ENCODE measurements at regions not wholly inside any gene's neighbourhood (a gene's known extent, or its start where the extent isn't known, plus 50 kb on each side); places are given as distances from the start of the nearest gene placed in this dataset.

DNA sequence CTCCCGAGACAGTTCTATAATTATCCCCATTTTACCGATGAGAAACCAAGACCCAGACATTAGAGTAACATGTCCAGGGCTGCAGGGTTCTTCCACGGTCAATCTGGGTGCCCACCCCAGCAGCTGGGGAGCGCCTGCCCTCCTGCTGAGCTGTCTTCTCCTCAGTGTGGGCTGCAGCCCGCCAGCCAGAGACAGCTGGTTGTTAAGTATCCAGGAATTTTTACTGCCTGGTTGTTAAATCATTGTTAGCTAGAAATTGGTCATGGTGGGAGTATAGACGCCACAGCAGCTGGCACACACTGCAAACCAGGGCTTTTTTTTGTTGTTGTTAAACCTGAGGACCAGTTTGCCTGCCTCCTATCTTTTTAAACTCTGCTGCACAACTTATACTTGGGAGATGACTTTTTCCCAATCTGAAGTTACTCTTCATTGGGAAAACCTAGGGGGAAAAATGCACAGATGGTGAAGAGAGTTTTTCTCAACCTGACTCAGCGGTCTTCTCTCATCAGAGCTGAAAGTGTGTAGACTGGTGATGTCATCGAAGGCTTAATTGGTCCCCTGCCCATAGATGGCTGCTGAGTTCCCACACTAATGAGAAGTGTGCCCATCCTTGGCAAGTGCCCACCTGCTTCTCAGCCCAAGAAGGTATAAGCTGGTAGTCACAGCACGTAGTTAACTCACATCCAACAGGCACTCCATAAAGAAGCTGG, 208.6 kb downstream of the DRD1 start:
- H3K36me3 ChIP-seq = no peaks in the 10 kb centered on the region
- DNase-seq (ENCODE audit: low read depth in 1 of 2, low spot score in 2 of 2) = no peak
- no peaks in the 10 kb centered on the region for H3K9me3 ChIP-seq (replicated peaks)
- H3K4me3 ChIP-seq = no peak overlapping the region
- H3K27me3 ChIP-seq (replicated peaks) = no peaks in the 10 kb centered on the region
- no peak overlapping the region for H3K27ac ChIP-seq
- H3K4me1 ChIP-seq (replicated peaks) = no peaks in the 10 kb centered on the region

DNA sequence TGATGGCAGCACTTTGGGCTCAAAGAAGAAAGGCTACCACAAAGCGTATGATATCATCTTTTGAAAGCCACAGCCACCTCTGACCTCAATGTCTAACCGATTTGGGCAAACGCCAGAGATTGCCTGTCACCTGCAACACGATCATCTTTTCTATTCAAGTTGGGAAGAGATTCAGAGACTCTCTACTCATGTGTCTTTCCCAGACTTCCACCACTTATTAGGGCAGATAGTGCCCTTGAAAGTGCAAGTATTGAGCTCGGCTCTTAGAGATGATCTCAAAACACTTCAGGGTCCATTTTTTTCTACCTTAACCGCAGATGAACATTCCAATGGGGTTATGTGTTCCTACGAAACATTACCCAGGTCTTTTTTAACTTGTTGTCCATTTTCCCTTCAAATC, 213.7 kb downstream of the DRD1 start:
- Histone ChIP-seq H3K27ac (no peak overlapping the region), H3K4me3 (no peak overlapping the region), H3K4me1 (replicated peaks) (no peaks in the 10 kb centered on the region), H3K36me3 (no peaks in the 10 kb centered on the region), H3K27me3 (replicated peaks) (no peaks in the 10 kb centered on the region), H3K9me3 (replicated peaks) (0 out of 2 replicates have a peak, but pooled peaks cover 3% of the 10 kb centered on the region)
- no peak for DNase-seq (ENCODE audit: low read depth in 1 of 2, low spot score in 2 of 2)

DNA sequence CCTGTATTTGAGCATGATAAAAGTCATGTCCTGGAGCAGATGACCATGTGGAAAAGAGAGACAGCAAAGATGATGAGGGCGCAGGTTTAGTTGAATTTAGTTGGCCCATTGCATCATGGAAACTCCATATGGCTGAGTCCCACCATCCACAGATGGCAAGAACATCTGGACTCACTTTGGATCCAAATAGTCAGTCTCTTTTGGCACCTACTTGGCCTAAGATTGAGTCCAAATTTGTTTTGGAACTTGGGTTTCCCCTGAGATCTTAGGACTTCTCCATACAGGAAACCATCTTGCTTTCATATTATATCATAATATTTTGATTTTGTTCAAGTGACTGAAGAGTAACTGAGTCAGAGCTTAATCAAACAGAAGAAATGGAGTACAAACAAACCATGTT, 217.5 kb downstream of the DRD1 start:
- H3K4me1 ChIP-seq (replicated peaks) = no peaks in the 10 kb centered on the region
- no peak for DNase-seq (ENCODE audit: low read depth in 1 of 2, low spot score in 2 of 2)
- no peak overlapping the region for H3K4me3 ChIP-seq
- H3K27ac ChIP-seq = no peak overlapping the region
- H3K9me3 ChIP-seq (replicated peaks) = 0 out of 2 replicates have a peak, but pooled peaks cover 3% of the 10 kb centered on the region
- no peaks in the 10 kb centered on the region for H3K27me3 ChIP-seq (replicated peaks)
- H3K36me3 ChIP-seq = no peaks in the 10 kb centered on the region

DNA sequence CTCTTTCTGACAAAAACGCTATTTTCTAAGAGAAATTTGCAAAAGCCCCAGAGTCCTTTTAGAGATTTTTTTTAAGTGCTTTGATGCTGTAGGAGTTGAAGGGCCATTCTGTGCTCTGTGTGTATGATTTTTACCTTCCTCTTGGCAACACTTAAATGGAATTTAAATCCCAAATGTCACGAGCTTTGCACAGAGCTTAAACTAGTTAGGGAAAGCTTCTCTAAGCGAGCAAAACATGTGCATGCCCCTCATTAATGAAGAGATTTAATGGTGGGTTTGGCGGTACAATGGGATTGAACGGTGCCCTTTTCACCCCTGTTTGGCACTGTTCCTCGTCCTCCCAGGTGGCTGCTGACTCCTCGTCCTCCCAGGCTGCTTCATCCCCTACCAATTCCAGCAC, 220.7 kb downstream of the DRD1 start:
- Histone ChIP-seq H3K36me3 (no peaks in the 10 kb centered on the region), H3K27ac (no peak overlapping the region), H3K9me3 (replicated peaks) (0 out of 2 replicates have a peak, but pooled peaks cover 3% of the 10 kb centered on the region), H3K4me3 (no peak overlapping the region), H3K4me1 (replicated peaks) (peaks cover 23% of the 10 kb centered on the region), H3K27me3 (replicated peaks) (no peaks in the 10 kb centered on the region)
- no peak for DNase-seq (ENCODE audit: low read depth in 1 of 2, low spot score in 2 of 2)

DNA sequence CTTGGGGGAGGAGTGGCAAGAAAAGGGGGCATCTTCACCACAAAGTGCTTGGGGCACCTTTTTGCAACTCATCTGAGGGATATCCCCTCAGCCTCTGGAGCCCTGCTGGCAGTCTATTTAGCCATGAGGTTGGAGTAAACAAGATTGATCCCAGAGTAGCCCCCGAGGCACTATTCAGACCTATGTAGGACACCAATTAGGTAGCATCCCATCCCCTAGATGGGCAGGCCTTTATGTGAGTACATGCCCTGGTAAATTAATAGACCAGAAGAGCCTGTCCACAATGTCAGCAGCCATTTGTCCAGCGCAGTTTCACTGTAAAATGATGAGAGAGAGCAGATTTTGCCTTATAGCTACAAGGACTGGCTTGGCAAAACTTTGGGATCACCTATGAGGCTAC, 221.4 kb downstream of the DRD1 start:
- Histone ChIP-seq H3K4me3 (no peak overlapping the region), H3K9me3 (replicated peaks) (0 out of 2 replicates have a peak, but pooled peaks cover 3% of the 10 kb centered on the region), H3K27ac (no peak overlapping the region), H3K4me1 (replicated peaks) (peaks cover 30% of the 10 kb centered on the region), H3K27me3 (replicated peaks) (no peaks in the 10 kb centered on the region), H3K36me3 (no peaks in the 10 kb centered on the region)
- DNase-seq (ENCODE audit: low read depth in 1 of 2, low spot score in 2 of 2) = no peak

DNA sequence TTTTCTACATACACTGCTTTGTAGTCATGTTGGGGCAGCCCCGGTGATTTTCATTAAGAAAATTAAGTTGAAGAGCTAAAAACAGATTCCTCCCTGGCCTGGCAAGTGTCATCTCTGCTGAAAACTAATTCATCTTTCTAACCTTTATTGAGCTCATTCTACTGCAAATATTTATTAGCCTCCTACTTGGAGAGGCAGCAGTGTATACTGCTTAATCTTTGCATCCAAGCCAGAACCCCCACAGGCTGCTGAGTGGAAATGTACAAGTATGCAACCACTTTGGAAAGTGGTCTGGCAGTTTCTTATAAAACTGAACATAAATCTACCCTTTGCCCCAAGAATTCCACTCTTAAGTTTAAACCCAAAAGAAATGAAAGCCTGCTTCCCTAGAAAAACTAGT, 223.4 kb downstream of the DRD1 start:
- Histone ChIP-seq H3K9me3 (replicated peaks) (no peaks in the 10 kb centered on the region), H3K27me3 (replicated peaks) (no peaks in the 10 kb centered on the region)
- no peak for DNase-seq (ENCODE audit: low read depth in 1 of 2, low spot score in 2 of 2)

DNA sequence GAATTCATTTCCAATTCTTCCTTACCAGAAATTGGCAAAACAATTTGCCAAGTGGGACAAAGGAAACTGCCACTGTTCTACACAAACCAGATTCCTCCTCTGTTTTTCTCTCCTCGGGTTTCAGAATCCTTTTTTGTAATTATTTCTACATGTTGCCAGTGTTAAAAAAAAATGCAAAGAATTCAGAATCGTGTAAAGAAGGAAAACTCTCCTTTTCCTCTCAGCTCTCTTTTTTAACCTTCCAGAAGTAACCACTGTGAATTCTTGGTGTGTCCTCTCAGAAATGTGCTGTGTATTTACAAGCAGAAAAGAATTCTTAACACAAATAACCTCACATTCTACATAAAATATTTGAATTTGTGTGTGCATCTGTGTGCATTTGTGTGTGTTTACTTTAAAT, 224.6 kb downstream of the DRD1 start:
- no peak overlapping the region for H3K4me3 ChIP-seq
- peak in 1 of 2 experiments; percentile 85 for DNase-seq (ENCODE audit: low read depth in 1 of 2, low spot score in 2 of 2)
- H3K27ac ChIP-seq = peak overlapping the region; percentile 68
- peaks cover 49% of the 10 kb centered on the region for H3K4me1 ChIP-seq (replicated peaks)
- no peaks in the 10 kb centered on the region for H3K9me3 ChIP-seq (replicated peaks)
- no peaks in the 10 kb centered on the region for H3K36me3 ChIP-seq
- no peaks in the 10 kb centered on the region for H3K27me3 ChIP-seq (replicated peaks)

More for the DNA sequence above, 223.4 kb downstream of the DRD1 start:
- peaks cover 44% of the 10 kb centered on the region for H3K4me1 ChIP-seq (replicated peaks)
- no peak overlapping the region for H3K4me3 ChIP-seq
- no peaks in the 10 kb centered on the region for H3K36me3 ChIP-seq
- peak overlapping the region; percentile 68 for H3K27ac ChIP-seq

DNA sequence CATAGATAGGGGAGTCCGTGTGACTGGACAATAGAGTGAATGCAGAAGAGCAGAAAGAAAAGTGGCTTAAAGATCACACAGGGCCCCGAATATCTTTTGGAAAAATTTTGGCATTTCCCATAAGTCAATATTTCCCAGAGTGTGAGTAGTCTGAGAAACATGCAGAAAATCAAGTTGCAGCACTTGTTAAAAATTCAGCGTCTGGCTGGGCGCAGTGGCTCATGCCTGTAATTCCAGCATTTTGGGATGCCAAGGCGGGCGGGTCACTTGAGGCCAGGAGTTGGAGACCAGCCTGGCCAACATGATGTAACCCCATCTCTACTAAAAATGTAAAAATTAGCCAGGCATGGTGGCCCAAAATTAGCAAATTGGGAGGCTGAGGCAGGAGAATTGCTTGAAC, 227.0 kb downstream of the DRD1 start:
- peak; percentile 37 to 63 for DNase-seq (ENCODE audit: low read depth in 1 of 2, low spot score in 2 of 2)
- Histone ChIP-seq H3K4me1 (replicated peaks) (peaks cover 68% of the 10 kb centered on the region), H3K27me3 (replicated peaks) (no peaks in the 10 kb centered on the region), H3K36me3 (no peaks in the 10 kb centered on the region), H3K4me3 (no peak overlapping the region), H3K9me3 (replicated peaks) (no peaks in the 10 kb centered on the region), H3K27ac (peak overlapping the region; percentile 27)

DNA sequence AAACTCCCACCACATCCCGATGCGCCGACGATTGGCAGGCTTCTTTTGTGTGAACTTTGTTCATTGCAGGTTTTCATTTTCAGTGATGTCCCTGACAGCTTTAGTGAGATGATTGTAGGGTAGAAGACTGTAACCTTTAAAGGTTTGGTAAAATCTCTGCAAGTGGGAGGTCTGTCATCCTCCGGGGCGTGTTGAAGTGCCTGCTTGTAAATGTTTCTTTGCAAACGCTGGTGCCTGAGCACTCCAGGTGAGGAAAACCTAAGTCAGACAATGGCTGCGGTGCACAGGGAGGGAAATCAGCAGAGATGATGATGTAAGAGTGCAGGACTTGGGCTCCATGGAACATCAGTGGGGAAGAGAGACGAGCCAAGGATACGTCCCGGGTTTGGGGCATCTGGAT, 228.1 kb downstream of the DRD1 start:
- Histone ChIP-seq H3K4me1 (replicated peaks) (peaks cover 66% of the 10 kb centered on the region), H3K27ac (no peak overlapping the region), H3K9me3 (replicated peaks) (no peaks in the 10 kb centered on the region), H3K36me3 (no peaks in the 10 kb centered on the region), H3K27me3 (replicated peaks) (no peaks in the 10 kb centered on the region), H3K4me3 (no peak overlapping the region)
- DNase-seq (ENCODE audit: low read depth in 1 of 2, low spot score in 2 of 2) = no peak

DNA sequence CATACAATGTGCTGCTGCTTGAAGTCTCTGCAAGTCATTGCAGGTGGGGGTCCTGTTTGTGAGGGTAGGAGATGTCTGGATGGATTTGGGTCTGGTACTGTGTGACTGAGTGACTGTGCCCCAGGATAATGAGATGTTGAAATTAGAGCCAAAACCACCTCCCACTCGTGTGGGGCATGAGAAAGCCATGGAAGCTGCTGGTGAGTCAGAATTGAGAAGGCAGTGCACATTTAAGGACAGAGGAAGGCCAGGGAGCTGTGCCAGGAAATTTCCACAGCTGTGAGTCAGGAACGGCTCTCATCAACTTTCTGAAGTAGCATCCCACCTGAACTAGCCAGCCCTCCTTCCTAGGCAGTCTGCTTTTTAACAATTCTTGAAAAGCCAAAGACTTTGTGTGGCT, 229.8 kb downstream of the DRD1 start:
- H3K36me3 ChIP-seq = no peaks in the 10 kb centered on the region
- no peaks in the 10 kb centered on the region for H3K27me3 ChIP-seq (replicated peaks)
- peak; percentile 81 to 85 for DNase-seq (ENCODE audit: low read depth in 1 of 2, low spot score in 2 of 2)
- no peaks in the 10 kb centered on the region for H3K9me3 ChIP-seq (replicated peaks)
- H3K27ac ChIP-seq = peak overlapping the region; percentile 40
- no peak overlapping the region for H3K4me3 ChIP-seq
- H3K4me1 ChIP-seq (replicated peaks) = peaks cover 51% of the 10 kb centered on the region

DNA sequence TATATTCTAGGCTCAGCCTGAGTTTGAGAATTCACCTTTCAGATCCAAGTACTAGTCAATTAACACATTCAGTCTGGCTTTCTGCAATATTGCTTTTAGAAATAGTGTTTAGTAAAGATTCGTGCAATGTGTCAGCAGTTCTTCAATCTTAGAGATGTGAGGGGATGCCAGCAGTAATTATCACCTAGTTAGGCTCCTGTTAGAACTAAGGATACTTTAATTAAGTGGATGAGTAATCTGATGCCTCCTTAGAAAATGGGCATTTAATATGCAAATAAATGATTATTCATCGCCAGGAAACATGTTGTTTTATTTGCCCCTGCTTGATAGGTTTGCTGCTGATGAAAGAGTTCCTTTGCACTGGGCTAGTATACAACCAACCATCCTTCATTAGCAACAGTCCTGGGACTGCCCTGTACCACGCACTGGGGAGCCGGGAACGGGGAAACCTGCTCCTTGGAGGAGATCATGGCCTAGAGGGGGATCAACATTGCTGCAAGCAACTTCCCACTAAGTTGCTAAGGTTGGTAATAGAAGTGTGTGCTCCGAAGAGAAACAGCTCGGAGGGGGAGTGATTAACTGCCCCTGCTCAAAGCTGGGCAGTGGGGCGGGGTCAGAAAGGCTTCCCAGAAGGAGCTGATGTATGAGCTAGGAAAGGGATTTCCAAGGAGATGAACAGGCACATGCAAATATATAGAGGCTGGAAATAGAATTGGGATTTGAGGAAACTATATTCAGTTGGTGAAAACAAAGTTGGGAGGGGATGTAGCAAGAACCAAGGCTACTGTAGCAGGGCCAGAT, 231.8 kb downstream of the DRD1 start:
- H3K4me3 ChIP-seq = no peak overlapping the region
- no peaks in the 10 kb centered on the region for H3K36me3 ChIP-seq
- H3K9me3 ChIP-seq (replicated peaks) = no peaks in the 10 kb centered on the region
- DNase-seq (ENCODE audit: low read depth in 1 of 2, low spot score in 2 of 2) = no peak
- no peaks in the 10 kb centered on the region for H3K27me3 ChIP-seq (replicated peaks)
- H3K27ac ChIP-seq = no peak overlapping the region
- peaks cover 40% of the 10 kb centered on the region for H3K4me1 ChIP-seq (replicated peaks)

DNA sequence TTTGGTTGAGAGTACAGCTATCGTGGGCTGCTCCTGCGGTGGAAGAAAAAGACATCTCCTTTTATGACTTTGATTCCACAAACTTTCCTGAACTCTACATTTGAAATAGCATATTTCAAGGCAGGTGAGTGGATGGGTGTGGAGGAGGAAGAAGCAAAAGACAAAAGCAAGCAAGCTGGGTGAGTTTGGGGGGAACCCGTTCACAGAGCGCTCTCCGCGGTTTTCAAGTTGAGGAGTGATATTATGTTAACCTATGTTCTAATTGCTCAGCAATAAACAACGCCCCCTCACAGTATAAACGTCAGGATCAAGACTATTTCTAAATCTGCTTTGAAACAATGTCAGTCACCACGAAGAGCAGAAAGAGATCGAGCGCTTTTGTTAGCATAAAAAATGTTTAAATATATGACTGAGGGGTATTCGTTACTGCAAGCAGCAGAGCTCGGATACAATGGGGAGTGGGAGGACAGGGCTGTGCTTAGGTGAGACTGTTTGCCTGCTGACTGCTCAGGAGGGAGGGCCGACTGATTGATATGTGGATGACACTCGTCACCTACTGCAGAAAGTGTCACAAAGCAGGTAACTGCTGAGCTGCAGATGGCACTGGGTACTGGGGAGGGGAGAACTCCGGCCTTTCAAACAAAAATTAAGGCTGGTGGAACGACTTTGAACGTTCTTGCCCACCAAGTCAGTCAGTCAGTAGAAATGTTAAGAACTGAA, 236.5 kb downstream of the DRD1 start:
- no peak overlapping the region for H3K27ac ChIP-seq
- no peak for DNase-seq (ENCODE audit: low read depth in 1 of 2, low spot score in 2 of 2)
- no peaks in the 10 kb centered on the region for H3K9me3 ChIP-seq (replicated peaks)
- H3K4me3 ChIP-seq = no peak overlapping the region
- peaks cover 14% of the 10 kb centered on the region for H3K4me1 ChIP-seq (replicated peaks)
- no peaks in the 10 kb centered on the region for H3K27me3 ChIP-seq (replicated peaks)
- H3K36me3 ChIP-seq = no peaks in the 10 kb centered on the region

DNA sequence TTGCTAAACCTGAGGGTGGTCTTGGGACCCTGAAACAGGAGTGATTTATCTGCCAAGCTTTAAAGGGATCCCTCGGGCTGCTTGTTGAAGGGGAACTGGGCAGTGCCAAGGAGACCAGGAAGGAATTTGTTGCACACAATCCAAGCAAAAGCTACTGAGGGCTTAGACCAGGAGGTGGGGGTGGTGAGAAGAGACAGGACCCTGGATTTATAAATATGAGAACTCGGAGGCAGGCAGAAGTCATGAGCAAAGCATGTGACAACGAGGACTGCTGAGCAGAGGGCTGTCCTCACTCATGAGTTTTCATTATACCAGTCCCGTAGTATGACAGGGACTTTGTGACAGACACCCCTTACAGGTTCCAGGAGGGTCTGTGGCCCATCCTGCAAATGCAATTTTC, 237.3 kb downstream of the DRD1 start:
- Histone ChIP-seq H3K9me3 (replicated peaks) (no peaks in the 10 kb centered on the region), H3K4me3 (no peak overlapping the region), H3K27me3 (replicated peaks) (no peaks in the 10 kb centered on the region), H3K4me1 (replicated peaks) (peaks cover 20% of the 10 kb centered on the region), H3K36me3 (no peaks in the 10 kb centered on the region), H3K27ac (no peak overlapping the region)
- DNase-seq (ENCODE audit: low read depth in 1 of 2, low spot score in 2 of 2) = peak in 1 of 2 experiments; percentile 24
